Loucy (cell line): ENCODE measurements at regions not wholly inside any gene's neighbourhood (a gene's known extent, or its start where the extent isn't known, plus 50 kb on each side); places are given as distances from the start of the nearest gene placed in this dataset.

Experiments
- H2AFZ ChIP-seq: fragments of 200-600 bp; sonication (generic); 2 replicates; pipeline ENCODE4 v1.6.0; 2016; ENCODE audit warnings: antibody characterized with exemption, mild to moderate bottlenecking, low read length, moderate library complexity
- H3F3A ChIP-seq: fragments of 200-600 bp; 2 replicates; pipeline ENCODE4 v1.6.0; 2016; ENCODE audit warnings: antibody characterized with exemption, low read depth, mild to moderate bottlenecking
- H3K27me3 ChIP-seq: fragments of 200-600 bp; sonication (generic); 2 replicates; pipeline ENCODE4 v1.6.1; 2014; ENCODE audit warnings: low read length, mild to moderate bottlenecking; ENCODE audit not compliant: insufficient read depth, poor library complexity, severe bottlenecking
- H3K36me3 ChIP-seq: fragments of 200-600 bp; sonication (generic); 2 replicates; pipeline ENCODE4 v1.6.1; 2016; ENCODE audit warnings: low read length; ENCODE audit not compliant: insufficient read depth
- H3K4me1 ChIP-seq: fragments of 200-600 bp; sonication (generic); 2 replicates; pipeline ENCODE4 v1.5.1; 2014; ENCODE audit warnings: low read length, mild to moderate bottlenecking; ENCODE audit not compliant: insufficient read depth, poor library complexity, severe bottlenecking
- H3K4me2 ChIP-seq: fragments of 200-600 bp; sonication (generic); 2 replicates; pipeline ENCODE4 v1.6.0; 2014; ENCODE audit warnings: antibody characterized with exemption, low read length, low read depth, mild to moderate bottlenecking; ENCODE audit not compliant: poor library complexity, severe bottlenecking
- H3K4me3 ChIP-seq: fragments of 200-600 bp; sonication (generic); 2 replicates; pipeline ENCODE4 v1.5.1; 2014; ENCODE audit warnings: low read length, mild to moderate bottlenecking, mixed read lengths; ENCODE audit not compliant: poor library complexity, severe bottlenecking
- H3K79me2 ChIP-seq: fragments of 200-600 bp; sonication (generic); 2 replicates; pipeline ENCODE4 v1.6.1; 2014; ENCODE audit warnings: low read length; ENCODE audit not compliant: insufficient read depth
- H3K9ac ChIP-seq: fragments of 200-600 bp; sonication (generic); 2 replicates; pipeline ENCODE4 v1.6.0; 2014; ENCODE audit warnings: mild to moderate bottlenecking, low read depth, low read length, moderate library complexity; ENCODE audit not compliant: poor library complexity, severe bottlenecking
- H3K9me2 ChIP-seq: fragments of 200-600 bp; sonication (generic); replicated peaks from 2 replicates; pipeline ENCODE4 v1.6.1; 2016; ENCODE audit warnings: low read depth, low read length, mixed read lengths
- H3K9me3 ChIP-seq: fragments of 200-600 bp; sonication (generic); 2 replicates; pipeline ENCODE4 v1.6.1; 2014; ENCODE audit warnings: mild to moderate bottlenecking, antibody characterized with exemption, low read length, low read depth; ENCODE audit not compliant: insufficient read depth
- H4K20me1 ChIP-seq: fragments of 200-600 bp; sonication (generic); 2 replicates; pipeline ENCODE4 v1.6.0; 2014; ENCODE audit warnings: antibody characterized with exemption, low read length, mild to moderate bottlenecking; ENCODE audit not compliant: insufficient read depth, poor library complexity, severe bottlenecking
- CTCF ChIP-seq: fragments of 200-600 bp; sonication (generic); conservative IDR thresholded peaks from 2 replicates; pipeline ENCODE4 v1.5.1; 2014; ENCODE audit warnings: mild to moderate bottlenecking, antibody characterized with exemption, low read length
- EZH2phosphoT487 ChIP-seq: fragments of 200-600 bp; IDR thresholded peaks from 2 replicates; pipeline ENCODE4 v1.6.1; 2018; ENCODE audit warnings: antibody characterized with exemption, mild to moderate bottlenecking, moderate library complexity, borderline replicate concordance

GRCh38 chr11:25612806-25613205, 719.1 kb upstream of the ANO3 start:
- H3K9me3 ChIP-seq = no peaks in the 10 kb centered on the region
- H2AFZ ChIP-seq = no peak overlapping the region

GRCh38 chr11:25613451-25613850, 718.5 kb upstream of the ANO3 start:
- Histone ChIP-seq H3K79me2 (no peaks in the 10 kb centered on the region), H3K9me2 (no peaks in the 10 kb centered on the region), H3K9me3 (no peaks in the 10 kb centered on the region), H3K36me3 (no peaks in the 10 kb centered on the region), H3K27me3 (no peaks in the 10 kb centered on the region), H3K4me2 (no peak overlapping the region), H3K9ac (no peak overlapping the region), H2AFZ (no peak overlapping the region), H3F3A (no peaks in the 10 kb centered on the region), H3K4me3 (no peak overlapping the region), H3K4me1 (no peaks in the 10 kb centered on the region), H4K20me1 (no peaks in the 10 kb centered on the region)
- no peak for TF ChIP-seq EZH2phosphoT487
- TF ChIP-seq CTCF = no peak

More at GRCh38 chr11:25612806-25613205, 719.1 kb upstream of the ANO3 start:
- no peak overlapping the region for H3K9ac ChIP-seq
- no peak overlapping the region for H3K4me2 ChIP-seq
- no peaks in the 10 kb centered on the region for H3F3A ChIP-seq
- TF ChIP-seq CTCF (no peak), EZH2phosphoT487 (no peak)
- no peaks in the 10 kb centered on the region for H3K79me2 ChIP-seq
- no peaks in the 10 kb centered on the region for H3K27me3 ChIP-seq
- no peaks in the 10 kb centered on the region for H3K9me2 ChIP-seq
- H3K4me3 ChIP-seq = no peak overlapping the region
- H3K4me1 ChIP-seq = no peaks in the 10 kb centered on the region
- no peaks in the 10 kb centered on the region for H4K20me1 ChIP-seq
- no peaks in the 10 kb centered on the region for H3K36me3 ChIP-seq

GRCh38 chr11:25613865-25614264, 718.1 kb upstream of the ANO3 start:
- no peak overlapping the region for H3K4me2 ChIP-seq
- H4K20me1 ChIP-seq = no peaks in the 10 kb centered on the region
- no peak overlapping the region for H2AFZ ChIP-seq
- no peaks in the 10 kb centered on the region for H3K79me2 ChIP-seq
- no peaks in the 10 kb centered on the region for H3K9me3 ChIP-seq
- H3K4me3 ChIP-seq = no peak overlapping the region
- no peak overlapping the region for H3K9ac ChIP-seq
- no peaks in the 10 kb centered on the region for H3F3A ChIP-seq
- H3K9me2 ChIP-seq = no peaks in the 10 kb centered on the region
- no peaks in the 10 kb centered on the region for H3K27me3 ChIP-seq
- TF ChIP-seq CTCF (no peak), EZH2phosphoT487 (no peak)
- no peaks in the 10 kb centered on the region for H3K36me3 ChIP-seq
- no peaks in the 10 kb centered on the region for H3K4me1 ChIP-seq
